ENCODE measurements at regions not wholly inside any gene's neighbourhood (a gene's known extent, or its start where the extent isn't known, plus 50 kb on each side); places are given as distances from the start of the nearest gene placed in this dataset.
"Not testable (repeated sequence)": the region's sequence is repeated elsewhere in the genome, so short reads cannot be mapped to it uniquely, and the experiment has no call there.

DNA sequence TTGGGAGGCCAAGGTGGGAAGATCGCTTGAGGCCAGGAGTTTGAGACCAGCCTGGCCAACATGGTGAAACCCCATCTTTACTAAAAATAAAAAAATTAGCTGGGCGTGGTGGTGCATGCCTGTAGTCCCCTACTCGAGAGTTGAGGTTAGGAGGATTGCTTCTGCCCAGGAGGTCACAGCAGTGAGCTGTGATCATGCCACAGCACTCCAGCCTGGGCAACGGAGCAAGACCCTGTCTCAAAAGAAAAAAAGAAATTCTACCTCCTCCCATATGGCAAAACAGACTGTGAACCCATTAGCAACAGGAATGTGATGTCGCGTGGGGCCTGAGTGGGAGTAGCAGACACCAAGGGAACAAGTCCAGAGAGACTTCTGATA, 99.7 kb upstream of the MED13L start:
- ATAC-seq; intact Hi-C loops (cut with DNase I); DNase-seq (ENCODE audit: low spot score): not testable (repeated sequence)

DNA sequence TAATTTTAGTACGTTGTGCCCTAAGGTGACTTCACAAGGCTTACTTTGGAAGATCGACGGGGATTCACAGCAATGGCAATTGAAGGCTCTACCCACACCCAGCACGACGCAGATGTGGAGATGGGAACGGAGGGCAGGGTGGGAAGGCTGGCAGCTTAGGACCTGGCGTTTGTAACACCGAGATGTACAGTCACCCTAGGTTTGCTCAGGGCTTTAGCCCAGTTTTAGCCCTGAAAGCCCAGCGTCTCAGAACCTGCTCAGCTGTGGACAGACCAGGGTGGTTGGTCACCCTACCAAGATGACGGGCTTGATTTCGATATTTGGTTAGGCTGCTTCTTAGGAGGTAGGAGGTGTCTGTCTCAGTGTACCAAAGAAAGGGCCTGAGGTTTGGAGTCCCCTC, 100.5 kb upstream of the MED13L start:
- intact Hi-C loops (cut with DNase I): no loop called here
- no peak for DNase-seq (ENCODE audit: low spot score)
- no peak for ATAC-seq

DNA sequence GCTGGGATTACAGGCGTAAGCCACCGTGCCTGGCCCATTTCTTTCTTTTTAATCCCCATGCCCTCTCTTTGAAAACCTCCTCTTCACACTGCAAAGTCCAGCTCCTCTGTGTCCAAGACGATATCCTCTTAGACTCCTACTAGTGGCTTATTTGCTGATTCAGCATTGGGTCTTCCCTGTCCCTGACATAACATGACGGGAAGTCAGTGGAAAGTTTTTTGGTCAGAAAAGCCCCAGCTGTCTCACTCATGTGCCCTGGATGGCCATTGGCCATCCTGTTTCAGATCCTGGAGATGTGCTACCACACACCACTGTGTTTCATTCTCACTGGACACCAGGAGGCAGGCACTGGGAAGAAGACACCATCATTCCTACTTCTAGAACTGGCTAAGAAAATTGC, 102.6 kb upstream of the MED13L start:
- intact Hi-C loops (cut with DNase I): no loop called here
- no peak for ATAC-seq

DNA sequence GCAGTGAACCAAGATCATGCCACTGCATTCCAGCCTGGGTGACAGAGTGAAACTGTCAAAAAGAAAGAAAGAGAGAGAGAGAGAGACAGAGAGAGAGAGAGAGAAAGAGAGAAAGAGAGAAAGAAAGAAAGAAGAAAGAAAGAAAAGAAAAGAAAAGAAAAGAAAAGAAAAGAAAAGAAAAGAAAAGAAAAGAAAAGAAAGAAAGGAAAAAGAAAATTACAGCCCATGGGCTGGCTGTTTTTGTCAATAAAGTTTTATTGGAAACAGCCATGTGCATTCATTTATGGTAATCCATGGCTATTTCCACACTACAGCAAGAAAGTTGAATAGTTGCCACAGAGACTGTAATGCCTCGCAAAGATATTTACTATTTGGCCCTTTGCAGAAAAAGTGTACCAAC, 103.2 kb upstream of the MED13L start:
- intact Hi-C loops (cut with DNase I): not testable (repeated sequence)

More for the DNA sequence above, 102.6 kb upstream of the MED13L start:
- no peak for DNase-seq (ENCODE audit: low spot score)

DNA sequence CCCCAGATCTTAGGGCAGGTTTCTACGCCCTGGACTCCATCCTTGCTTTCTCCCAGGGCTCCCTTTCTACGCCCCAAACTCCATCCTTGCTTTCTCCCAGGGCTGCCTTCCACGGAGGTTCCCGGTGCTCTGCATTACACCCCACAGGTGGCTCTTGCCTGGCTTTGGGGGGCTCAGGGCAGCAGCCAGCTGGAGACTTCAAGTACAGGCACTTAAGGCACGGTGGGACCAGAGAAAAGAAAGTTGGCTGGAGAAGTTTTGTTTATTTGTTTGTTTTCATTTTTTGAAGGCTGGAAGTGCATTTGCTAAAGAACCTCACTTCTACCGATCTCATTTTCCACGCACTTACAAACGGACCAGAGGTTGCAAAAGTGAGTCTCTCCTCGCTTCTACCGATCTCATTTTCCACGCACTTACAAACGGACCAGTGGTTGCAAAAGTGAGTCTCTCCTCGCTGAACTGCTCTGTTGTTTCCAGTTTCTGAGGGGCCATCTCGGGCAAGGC, 103.8 kb upstream of the MED13L start:
- intact Hi-C loops (cut with DNase I): no loop called here
- peak; percentile 7 for ATAC-seq
- DNase-seq (ENCODE audit: low spot score): no peak

More for the DNA sequence above, 103.2 kb upstream of the MED13L start:
- DNase-seq (ENCODE audit: low spot score); ATAC-seq: not testable (repeated sequence)

DNA sequence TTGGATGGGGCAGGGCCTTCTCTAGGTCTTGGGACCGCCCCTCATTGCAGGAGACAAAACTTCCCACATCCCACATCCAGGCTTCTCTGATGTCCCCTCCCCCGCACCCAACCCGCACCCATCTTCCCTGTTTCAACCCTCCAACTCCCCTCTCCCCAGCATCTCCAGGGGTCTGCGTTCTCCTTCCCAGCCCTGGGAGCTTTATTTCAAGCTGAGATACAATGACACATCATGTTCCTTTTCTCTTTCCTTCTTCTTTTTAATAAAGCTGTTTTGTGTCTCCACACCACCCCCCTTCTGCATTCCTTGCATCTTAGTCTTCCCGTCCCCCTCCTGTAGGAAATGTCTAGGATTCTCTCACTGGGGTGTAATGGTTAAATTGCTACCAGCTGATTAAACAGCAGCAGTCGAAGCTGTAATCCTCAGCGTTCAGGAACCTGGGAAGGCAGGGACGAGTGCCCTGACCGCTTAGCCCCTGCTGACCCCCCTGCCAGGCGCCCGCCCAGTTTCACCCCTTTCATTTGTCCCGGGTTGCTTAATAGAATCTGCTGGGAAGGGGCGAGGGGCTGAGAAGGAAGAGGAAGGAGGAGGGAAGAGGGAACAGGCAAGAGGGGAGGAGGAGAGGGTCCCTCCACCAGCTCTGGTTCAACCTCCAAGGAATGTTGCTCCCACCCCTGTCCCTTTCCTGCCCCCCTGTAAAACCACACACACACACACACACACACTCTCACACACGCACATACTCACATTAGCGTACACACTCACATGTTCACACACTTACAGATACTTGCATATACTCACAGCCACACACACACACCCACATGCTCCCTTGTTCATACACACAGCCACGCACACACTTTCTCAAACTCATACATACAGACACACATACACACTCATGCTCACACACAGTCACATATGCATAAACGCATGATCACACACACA, 104.5 kb upstream of the MED13L start:
- no peak for DNase-seq (ENCODE audit: low spot score)
- peak; percentile 25 for ATAC-seq
- intact Hi-C loops (cut with DNase I): no loop called here

DNA sequence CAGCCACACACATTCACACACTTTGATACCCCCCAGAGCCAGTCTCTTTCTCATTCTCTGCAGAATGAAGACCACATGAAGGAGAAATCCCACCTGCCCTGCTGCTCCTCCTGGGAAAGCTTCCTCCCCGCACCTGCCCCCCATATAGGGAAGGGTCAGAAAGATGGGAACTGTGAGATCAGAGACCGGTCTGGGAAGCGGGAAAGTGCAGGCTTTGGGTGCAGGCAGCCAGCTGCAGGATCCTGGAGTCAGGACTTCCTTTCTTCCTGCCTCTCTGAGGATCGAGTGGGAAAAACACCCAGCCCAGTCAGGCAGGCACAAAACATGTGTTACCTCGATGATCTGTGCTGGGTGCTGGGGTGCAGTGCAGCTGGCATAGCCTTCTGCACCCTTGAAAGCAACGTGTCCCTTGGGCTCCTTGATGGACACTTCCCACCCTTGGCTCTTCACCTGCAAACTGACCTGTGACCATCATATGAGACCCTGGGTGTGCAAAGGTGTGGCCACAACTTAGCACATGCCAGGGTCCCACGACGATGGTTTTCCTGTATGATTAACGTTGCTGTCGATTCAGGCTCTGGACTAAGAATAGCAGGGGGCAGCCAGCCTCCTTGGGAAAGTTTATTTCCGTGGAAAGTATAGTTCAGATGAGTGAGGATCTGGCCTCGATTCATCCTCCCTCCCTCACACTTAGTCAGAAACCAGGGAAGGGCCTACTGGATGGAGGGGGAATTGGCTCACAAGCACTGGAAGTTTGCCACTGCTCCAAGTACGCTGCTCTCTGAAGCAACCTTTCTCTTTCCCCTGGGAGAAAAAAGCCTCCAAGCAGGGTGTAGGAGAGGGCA, 105.4 kb upstream of the MED13L start:
- ATAC-seq (peak; percentile 87), DNase-seq (ENCODE audit: low spot score) (peak; percentile 79)
- intact Hi-C loops (cut with DNase I): no loop called here

DNA sequence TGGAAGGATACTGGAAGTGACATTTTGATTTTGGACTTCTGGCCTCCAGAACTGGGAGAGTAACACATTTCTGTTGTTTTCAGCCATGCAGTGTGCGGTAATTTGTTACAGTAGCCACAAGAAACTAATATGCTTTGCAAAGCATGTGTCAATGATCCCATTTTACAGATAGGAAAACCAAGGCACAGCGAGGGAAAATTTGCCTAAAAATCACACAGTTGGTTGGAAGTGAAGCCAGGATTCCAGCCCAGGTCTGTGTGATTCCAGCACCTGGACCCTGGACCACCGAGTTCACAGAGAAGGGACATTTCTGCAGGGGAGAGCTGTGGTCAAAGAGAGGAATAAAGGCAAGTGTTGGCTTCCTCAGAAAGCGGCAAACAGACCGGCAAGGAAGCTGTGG, 106.7 kb upstream of the MED13L start:
- no peak for ATAC-seq
- intact Hi-C loops (cut with DNase I): no loop called here
- no peak for DNase-seq (ENCODE audit: low spot score)

DNA sequence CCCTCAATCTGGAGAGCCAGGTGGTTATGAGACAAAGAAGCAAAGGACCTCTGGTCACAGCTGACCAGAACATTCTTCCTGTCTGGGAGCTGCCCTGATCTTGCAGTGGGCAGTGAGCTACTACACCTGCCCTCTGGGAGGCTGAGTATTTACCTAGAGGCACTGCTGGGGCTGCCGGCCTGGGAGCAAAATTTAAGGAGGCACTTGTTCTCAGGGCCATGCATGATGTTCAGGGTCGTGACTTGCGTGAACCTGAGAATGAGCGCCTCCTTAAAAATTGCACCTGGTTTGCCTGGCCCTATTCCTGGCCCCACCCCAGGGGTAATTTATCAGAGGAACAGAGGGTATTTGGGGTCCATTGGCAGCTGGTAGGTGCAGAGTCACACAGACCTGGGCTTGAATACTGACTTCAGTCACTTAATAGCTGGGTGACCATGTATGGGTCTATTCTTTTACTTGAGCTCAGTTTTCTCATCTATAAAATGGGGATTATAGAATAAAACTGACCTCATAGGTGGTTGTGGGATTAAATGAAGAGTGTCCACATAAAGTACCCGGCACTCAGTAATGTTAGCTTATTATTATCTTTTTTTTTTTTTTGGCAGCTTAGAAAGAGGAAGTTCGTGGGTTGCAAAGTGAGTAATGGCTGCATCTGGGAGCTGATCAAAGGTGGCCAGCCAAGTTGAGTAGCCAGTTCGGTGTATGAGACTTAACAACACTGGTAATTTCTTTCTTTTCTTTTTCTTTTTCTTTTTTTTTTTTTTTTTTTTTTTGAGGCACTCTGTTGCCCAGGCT, 107.4 kb upstream of the MED13L start:
- ATAC-seq (no peak), DNase-seq (ENCODE audit: low spot score) (no peak)
- intact Hi-C loops (cut with DNase I): no loop called here

DNA sequence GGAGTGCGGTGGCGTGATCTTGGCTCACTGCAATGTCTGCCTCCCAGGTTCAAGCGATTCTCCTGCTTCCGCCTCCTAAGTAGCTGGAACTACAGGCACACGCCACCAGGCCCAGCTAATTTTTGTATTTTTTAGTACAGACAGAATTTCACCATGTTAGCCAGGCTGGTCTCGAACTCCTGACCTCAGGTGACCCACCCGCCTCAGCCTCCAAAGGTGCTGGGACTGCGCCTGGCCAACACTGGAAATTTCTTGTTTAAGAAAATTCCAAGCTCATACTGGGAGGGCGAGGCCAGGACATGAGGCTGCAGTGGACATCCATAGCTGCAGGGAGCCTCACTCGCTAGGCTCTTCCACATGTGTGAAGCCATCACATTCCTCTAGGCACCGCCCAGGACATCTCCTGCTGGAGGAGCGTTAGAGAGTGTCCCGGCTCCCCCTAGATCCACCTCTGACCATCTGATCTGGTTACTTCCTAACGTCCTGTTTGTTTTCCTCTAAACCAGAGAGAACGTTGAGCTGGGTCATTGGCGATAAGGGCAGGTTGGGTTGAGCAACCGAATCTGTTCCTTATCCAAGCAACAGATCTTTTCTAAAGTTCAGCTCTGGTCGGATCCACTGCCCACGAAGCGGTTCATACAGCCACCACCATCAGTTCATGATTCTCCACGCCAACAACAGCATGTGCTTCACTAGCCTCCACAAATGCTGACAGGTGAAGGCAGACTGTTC, 108.2 kb upstream of the MED13L start:
- intact Hi-C loops (cut with DNase I): no loop called here
- ATAC-seq (peak; percentile 55), DNase-seq (ENCODE audit: low spot score) (no peak)

DNA sequence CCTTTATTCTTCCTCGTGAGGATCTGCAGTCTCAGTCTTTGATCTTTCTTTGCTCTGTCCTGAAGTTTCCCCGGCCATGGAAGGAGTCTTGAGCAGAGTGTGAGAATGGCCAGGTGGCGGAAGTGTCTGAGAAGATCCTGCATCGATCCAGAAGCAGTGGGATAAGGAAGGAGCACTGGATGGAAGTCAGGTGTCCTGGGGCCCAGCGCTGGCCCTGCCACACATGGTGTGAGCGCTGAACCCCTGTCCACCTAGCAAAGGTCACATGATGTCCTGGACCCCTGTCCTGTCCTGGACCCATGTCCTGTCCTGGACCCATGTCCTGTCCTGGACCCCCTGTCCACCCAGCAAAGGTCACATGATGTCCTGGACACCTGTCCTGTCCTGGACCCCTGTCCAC, 111.8 kb upstream of the MED13L start:
- ATAC-seq (no peak), DNase-seq (ENCODE audit: low spot score) (no peak)
- intact Hi-C loops (cut with DNase I): no loop called here

DNA sequence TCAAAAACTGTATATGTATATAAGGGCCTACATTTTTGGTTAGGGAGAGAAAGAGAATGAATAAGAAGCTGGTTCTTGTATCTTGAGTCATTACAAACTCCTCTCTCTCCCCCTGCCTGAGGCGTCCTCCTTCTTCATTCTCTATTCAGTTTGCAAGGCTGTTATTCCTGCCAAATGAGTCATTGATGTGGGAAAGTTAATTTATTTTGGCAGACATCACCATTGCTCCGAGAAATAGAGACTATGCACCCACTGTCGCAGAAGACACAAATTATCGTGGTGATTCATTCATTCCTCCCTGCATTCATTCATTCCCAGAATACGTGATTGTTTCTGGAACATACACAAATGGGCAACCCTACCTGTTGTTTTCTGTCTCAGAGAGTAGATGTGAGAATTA, 112.5 kb upstream of the MED13L start:
- intact Hi-C loops (cut with DNase I): no loop called here
- no peak for DNase-seq (ENCODE audit: low spot score)
- ATAC-seq: peak; percentile 65

DNA sequence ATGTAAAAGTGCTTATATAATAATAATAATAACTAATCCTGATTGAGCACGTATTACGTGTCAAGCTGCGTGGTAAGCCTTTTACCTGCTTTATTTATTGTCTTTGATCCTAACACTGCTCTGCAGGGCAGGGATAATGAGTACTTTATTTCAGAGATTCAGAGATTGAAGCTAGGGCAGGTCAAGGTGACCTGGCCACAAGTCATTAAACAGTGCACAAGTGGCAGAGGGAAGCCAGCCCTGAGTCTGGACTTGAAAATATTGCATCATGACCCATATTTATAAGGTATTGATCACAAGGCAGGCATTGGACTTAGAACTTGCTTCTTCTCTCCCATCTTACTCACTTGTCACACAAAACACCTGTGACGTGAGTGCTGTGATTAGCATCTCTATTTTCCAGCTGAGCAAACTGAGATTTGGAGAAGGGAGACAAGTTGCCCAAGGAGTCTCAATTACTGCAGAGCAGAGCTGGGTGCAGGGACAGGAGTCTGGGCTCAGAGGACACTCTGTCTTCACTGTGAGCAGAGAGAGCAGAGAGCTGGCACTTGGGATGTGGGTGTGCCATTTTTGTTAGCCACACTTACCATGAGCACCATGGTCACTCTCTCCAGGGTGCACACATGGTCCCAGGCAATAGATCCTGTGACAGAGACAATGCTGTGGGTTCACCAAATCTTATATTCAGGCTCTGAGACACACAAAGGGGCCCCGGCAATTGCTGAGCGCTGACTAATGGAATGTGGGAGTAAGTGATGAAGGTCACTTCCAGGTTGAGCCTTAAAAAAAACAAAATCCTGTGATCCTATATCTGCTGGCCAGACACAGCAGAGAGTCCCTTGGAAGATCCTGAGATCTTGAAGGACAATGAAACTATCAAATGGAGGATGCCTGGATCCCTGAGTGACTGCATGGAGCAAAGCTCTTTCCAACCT, 113.2 kb upstream of the MED13L start:
- intact Hi-C loops (cut with DNase I): no loop called here
- no peak for ATAC-seq
- DNase-seq (ENCODE audit: low spot score): no peak

DNA sequence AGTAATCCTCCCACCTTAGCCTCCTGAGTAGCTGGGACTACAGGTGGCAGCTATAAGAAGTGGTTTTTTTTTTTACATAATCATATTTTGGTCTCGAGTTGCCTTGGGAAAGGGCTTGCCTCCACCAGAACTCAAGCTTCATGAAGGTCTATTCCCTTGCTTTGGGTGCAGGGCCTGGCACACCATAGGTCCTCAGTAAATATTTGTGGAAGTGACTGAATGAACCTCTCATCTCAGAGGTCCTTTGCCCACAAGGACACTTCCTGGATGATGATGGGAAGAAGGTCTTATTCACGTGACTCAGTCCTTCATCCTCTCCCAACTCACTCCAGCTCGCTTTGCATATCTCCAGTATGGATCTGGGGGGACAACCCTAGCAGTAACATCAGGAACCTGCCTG, 114.0 kb upstream of the MED13L start:
- DNase-seq (ENCODE audit: low spot score) (no peak), ATAC-seq (no peak)
- intact Hi-C loops (cut with DNase I): no loop called here

DNA sequence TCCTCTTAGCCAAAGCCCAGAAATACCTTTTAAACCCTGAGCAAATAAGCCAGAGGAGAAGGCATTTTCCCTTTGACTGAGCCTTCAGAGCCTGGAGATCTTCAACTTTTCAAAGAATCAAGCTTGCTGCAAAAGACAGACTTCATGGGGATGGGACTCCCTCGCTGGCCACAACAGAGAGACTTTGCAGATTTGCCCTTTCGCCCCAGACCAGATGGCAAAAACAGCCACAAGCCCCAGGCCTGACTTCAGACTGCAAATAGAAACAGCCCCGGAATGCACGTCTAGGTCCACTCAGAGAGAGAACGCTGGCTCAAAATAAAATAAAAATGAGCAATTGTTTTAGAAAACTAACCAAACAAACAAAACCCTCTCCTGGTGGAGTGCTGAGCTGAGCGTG, 114.6 kb upstream of the MED13L start:
- intact Hi-C loops (cut with DNase I): no loop called here
- ATAC-seq (no peak), DNase-seq (ENCODE audit: low spot score) (no peak)

DNA sequence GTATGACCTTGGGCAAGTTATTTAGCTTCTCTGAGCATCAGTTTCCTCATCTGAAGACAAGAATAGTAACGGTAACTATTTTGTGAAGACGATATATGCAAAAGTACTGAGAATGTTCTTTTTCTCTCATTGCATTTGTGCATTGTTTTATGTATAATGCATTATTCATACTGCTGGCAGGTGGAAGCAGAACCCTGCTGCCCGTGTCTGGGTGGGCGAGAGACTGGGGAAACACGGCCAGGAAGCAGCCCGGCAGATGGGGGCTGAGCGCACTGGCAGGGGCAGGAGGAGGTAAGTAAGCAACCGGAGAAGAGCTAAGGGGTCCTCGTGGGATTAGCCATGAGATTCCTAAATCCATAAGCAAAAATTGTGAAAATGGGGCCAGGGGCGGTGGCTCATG, 115.8 kb upstream of the MED13L start:
- intact Hi-C loops (cut with DNase I): no loop called here
- DNase-seq (ENCODE audit: low spot score) (no peak), ATAC-seq (no peak)

DNA sequence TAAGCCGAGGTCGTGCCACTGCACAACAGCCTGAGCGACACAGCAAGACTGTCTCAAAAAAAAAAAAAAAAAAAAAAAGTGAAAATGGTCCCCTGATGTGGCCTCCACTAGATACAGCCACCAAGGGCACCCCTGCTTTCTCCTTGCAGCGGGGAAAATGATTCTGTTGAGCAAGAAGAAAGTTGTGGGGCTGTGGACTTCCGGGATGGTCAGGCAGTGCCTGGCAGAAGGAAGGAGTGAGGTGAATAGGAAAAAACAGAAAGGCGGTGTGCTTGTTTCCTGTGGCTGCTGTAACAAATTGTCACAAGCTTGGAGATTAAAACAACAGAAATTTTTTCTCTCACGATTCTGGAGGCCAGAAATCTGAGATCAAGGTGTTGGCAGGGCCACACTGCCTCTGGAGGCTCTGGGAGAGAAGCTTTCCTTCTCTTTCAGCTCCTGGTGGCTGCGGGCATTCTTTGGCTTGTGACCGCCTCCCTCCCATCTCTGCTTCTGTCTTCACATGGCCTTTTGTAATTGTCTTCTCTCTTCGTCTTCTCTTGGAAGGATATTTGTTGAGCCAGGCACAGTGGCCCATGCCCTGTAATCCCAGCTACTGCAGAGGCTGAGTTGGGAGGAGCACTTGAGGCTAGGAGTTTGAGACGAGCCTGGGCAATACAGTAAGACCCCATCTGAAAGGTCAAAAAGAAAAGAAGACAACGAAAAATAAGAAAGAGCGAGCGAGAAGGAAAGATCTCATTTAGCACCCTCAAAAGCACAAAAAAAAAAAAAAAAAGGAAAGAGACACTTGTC, 116.6 kb upstream of the MED13L start:
- ATAC-seq (no peak), DNase-seq (ENCODE audit: low spot score) (no peak)
- intact Hi-C loops (cut with DNase I): no loop called here

All from sciatic nerve (tissue), 2 donors.